ENCODE measurements at regions not wholly inside any gene's neighbourhood (a gene's known extent, or its start where the extent isn't known, plus 50 kb on each side); places are given as distances from the start of the nearest gene placed in this dataset.

GRCh38 chr17:74087002-74087585 lies 116.4 kb upstream of the RPL38 start:
- H3K36me3 ChIP-seq (replicated peaks in 1 of 2; ENCODE audit: control insufficient read depth in 1 of 2, insufficient read depth in 2 of 2, low read length in 2 of 2), result no peaks in the 10 kb centered on the region
- ChIA-PET CTCF (ENCODE audit: low intra/inter-chr PET ratio, low total read pairs) (no interaction called here), POLR2A (interaction anchor here (1.2 kb wide), 1 partner anchor 116 kb away, joined by 3 read pairs; the partner anchor contains the start of gene RPL38)

More at GRCh38 chr17:74087002-74087585, 116.4 kb upstream of the RPL38 start:
- Histone ChIP-seq H3K79me2 (ENCODE audit: insufficient read depth, low read length) (no peaks in the 10 kb centered on the region), H2AFZ (ENCODE audit: low read length) (no peak overlapping the region), H3K9me3 (ENCODE audit: low read length) (peaks cover 14% of the 10 kb centered on the region), H3K4me1 (ENCODE audit: insufficient read depth, low read length) (no peaks in the 10 kb centered on the region), H3K4me3 (replicated peaks in 1 of 3; ENCODE audit: insufficient read depth in 1 of 3, low read depth in 2 of 3, low read length in 3 of 3) (no peak overlapping the region), H3K9ac (ENCODE audit: insufficient read depth, low read depth, low read length) (no peak overlapping the region), H4K20me1 (ENCODE audit: insufficient read depth, low read length) (no peaks in the 10 kb centered on the region), H3K4me2 (ENCODE audit: low read depth, low read length) (no peak overlapping the region), H3K27ac (ENCODE audit: extremely low read length, insufficient read depth, low read length) (no peak overlapping the region), H3K27me3 (ENCODE audit: control insufficient read depth in 1 of 2, insufficient read depth in 2 of 2, low read length in 2 of 2) (peaks cover 6 to 18% of the 10 kb centered on the region in 2 experiments; a peak in 3 of 5 replicates)
- intact Hi-C loops (cut with micrococcal nuclease; ENCODE audit: unreplicated experiment), result no loop called here
- no TSS peak for BruUV-seq (replicated peaks)
- TF ChIP-seq, protein P1, sequence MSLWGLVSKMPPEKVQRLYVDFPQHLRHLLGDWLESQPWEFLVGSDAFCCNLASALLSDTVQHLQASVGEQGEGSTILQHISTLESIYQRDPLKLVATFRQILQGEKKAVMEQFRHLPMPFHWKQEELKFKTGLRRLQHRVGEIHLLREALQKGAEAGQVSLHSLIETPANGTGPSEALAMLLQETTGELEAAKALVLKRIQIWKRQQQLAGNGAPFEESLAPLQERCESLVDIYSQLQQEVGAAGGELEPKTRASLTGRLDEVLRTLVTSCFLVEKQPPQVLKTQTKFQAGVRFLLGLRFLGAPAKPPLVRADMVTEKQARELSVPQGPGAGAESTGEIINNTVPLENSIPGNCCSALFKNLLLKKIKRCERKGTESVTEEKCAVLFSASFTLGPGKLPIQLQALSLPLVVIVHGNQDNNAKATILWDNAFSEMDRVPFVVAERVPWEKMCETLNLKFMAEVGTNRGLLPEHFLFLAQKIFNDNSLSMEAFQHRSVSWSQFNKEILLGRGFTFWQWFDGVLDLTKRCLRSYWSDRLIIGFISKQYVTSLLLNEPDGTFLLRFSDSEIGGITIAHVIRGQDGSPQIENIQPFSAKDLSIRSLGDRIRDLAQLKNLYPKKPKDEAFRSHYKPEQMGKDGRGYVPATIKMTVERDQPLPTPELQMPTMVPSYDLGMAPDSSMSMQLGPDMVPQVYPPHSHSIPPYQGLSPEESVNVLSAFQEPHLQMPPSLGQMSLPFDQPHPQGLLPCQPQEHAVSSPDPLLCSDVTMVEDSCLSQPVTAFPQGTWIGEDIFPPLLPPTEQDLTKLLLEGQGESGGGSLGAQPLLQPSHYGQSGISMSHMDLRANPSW (CRISPR knock-in tag; IDR thresholded peaks at IDR 0.05; ENCODE audit: borderline replicate concordance), result no peak
- TF ChIP-seq, protein P2, sequence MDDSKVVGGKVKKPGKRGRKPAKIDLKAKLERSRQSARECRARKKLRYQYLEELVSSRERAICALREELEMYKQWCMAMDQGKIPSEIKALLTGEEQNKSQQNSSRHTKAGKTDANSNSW (CRISPR knock-in tag; IDR thresholded peaks at IDR 0.05; ENCODE audit: borderline replicate concordance), result no peak
- no peak for TF ChIP-seq RXRA (CRISPR knock-in tag; IDR thresholded peaks at IDR 0.05)
- 0% methylated on average over 9 of the region's 9 CpGs for WGBS (ENCODE audit: low lambda C conversion rate)
- FAIRE-seq, result no peak
- no peak for ATAC-seq
- in situ Hi-C loops (cut with HindIII; ENCODE audit: extremely low pct_ligation_motif_present, low pct_unique_long_range_greater_than_20kb), result no loop called here
- DNase-seq (ENCODE audit: low spot score), result no peak

All from HepG2 (cell line).